HepG2 (cell line): ENCODE measurements at regions not wholly inside any gene's neighbourhood (a gene's known extent, or its start where the extent isn't known, plus 50 kb on each side); places are given as distances from the start of the nearest gene placed in this dataset.

Source experiments
- HNRNPL ChIP-seq: fragments of 200-400 bp; formaldehyde crosslinking; IDR thresholded peaks from 2 replicates; pipeline ENCODE4 v1.6.1; 2017; ENCODE audit warnings: mild to moderate bottlenecking, low read depth, low read length
- PHF21A ChIP-seq: sonication (generic); formaldehyde crosslinking; IDR thresholded peaks from 2 replicates; pipeline ENCODE4 v1.5.0; 2020; ENCODE audit warnings: mild to moderate bottlenecking, missing genetic modification reagents
- PHF8 ChIP-seq: sonication (generic); formaldehyde crosslinking; IDR thresholded peaks from 2 replicates; pipeline ENCODE4 v1.5.0; 2020; ENCODE audit warnings: missing genetic modification reagents
- RFXANK ChIP-seq: IDR thresholded peaks from 2 replicates; pipeline ENCODE4 v1.6.1; 2016
- TOPORS ChIP-seq: sonication (generic); formaldehyde crosslinking; IDR thresholded peaks from 2 replicates; pipeline ENCODE4 v1.8.0; 2023; ENCODE audit warnings: mild to moderate bottlenecking, missing genetic modification reagents
- ZMYM2 ChIP-seq: sonication (generic); formaldehyde crosslinking; IDR thresholded peaks from 2 replicates; pipeline ENCODE4 v1.8.0; 2022; ENCODE audit warnings: mild to moderate bottlenecking, missing genetic modification reagents
- ZNF138 ChIP-seq: sonication (generic); formaldehyde crosslinking; IDR thresholded peaks from 2 replicates; pipeline ENCODE4 v1.5.0; 2020; ENCODE audit warnings: mild to moderate bottlenecking, low read depth, missing genetic modification reagents
- ZNF292 ChIP-seq: sonication (generic); formaldehyde crosslinking; IDR thresholded peaks from 2 replicates; pipeline ENCODE4 v1.8.1; 2022; ENCODE audit warnings: mild to moderate bottlenecking, low read depth, missing genetic modification reagents, borderline replicate concordance
- ZNF329 ChIP-seq: sonication (generic); formaldehyde crosslinking; IDR thresholded peaks from 2 replicates; pipeline ENCODE4 v1.9.0; 2021; ENCODE audit warnings: low read depth, mild to moderate bottlenecking, missing genetic modification reagents
- ZNF547 ChIP-seq: sonication (generic); formaldehyde crosslinking; IDR thresholded peaks from 2 replicates; pipeline ENCODE4 v1.5.1; 2020; ENCODE audit warnings: mild to moderate bottlenecking, missing genetic modification reagents
- ZNF557 ChIP-seq: sonication (generic); formaldehyde crosslinking; IDR thresholded peaks from 2 replicates; pipeline ENCODE4 v1.4.0; 2020; ENCODE audit warnings: missing genetic modification reagents
- ZNF577 ChIP-seq: sonication (generic); formaldehyde crosslinking; IDR thresholded peaks from 2 replicates; pipeline ENCODE4 v1.4.0; 2020; ENCODE audit warnings: mild to moderate bottlenecking, low read depth, missing genetic modification reagents, borderline replicate concordance
- ZNF614 ChIP-seq: IDR thresholded peaks from 2 replicates; pipeline ENCODE4 v1.6.1; 2018; ENCODE audit warnings: missing biosample characterization, missing genetic modification reagents, inconsistent platforms, borderline replicate concordance
- ZNF747 ChIP-seq: sonication (generic); formaldehyde crosslinking; IDR thresholded peaks from 2 replicates; pipeline ENCODE4 v1.8.1; 2023; ENCODE audit warnings: missing genetic modification reagents, mild to moderate bottlenecking, borderline replicate concordance
- ZNF768 ChIP-seq: sonication (generic); formaldehyde crosslinking; IDR thresholded peaks from 2 replicates; pipeline ENCODE4 v1.4.0; 2020; ENCODE audit warnings: missing genetic modification reagents
- TF ChIP-seq, protein P1 (sequence below): sonication (generic); formaldehyde crosslinking; IDR thresholded peaks from 2 replicates; pipeline ENCODE4 v1.4.0; 2020; ENCODE audit warnings: missing genetic modification reagents
- TF ChIP-seq, protein P2 (sequence below): sonication (generic); formaldehyde crosslinking; IDR thresholded peaks from 2 replicates; pipeline ENCODE4 v1.5.1; 2020; ENCODE audit warnings: missing genetic modification reagents, mild to moderate bottlenecking, borderline replicate concordance
- TF ChIP-seq, protein P3 (sequence below): sonication (generic); formaldehyde crosslinking; IDR thresholded peaks from 2 replicates; pipeline ENCODE4 v1.5.0; 2020; ENCODE audit warnings: mild to moderate bottlenecking, missing genetic modification reagents

DNA sequence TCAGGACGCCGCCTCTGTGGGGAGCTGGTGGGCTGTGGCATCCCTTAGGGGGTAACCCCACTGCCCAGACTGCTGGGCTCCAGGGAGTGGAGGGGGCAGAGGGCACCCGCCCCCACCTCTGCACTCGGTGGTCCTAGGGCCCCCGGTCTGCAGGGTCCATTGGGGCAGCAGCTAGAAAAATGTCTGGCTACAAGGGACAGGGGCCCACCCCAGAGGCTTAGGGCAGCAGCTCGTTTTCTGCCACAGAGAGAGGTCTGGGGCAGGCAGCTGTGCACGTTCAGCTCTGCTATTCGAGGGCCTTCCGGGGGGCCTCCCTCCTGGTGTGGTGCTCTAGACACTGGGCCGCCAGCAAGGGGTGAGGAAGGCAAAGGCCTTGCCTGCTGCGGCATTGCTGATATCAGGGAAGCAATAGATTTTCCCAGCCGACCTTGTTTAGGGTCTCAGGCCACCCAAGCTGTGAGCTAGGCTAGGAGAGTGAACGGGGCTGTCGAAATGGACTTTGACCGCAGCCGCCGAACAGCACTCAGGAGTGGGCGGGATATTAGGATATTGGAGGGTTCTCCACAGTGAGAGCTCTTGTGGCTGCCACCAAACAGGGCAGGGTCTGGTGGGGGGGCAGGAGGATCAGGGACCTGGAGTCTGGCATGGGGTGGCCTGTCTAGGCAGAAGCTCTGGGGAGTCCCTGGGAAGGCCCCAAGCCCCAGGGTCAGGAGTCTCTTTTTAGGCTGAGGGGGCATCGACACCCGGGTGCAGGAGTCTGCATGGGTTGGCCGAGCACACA is 61.4 kb upstream of the KLF13 start (continued):
- TF ChIP-seq, protein P1, sequence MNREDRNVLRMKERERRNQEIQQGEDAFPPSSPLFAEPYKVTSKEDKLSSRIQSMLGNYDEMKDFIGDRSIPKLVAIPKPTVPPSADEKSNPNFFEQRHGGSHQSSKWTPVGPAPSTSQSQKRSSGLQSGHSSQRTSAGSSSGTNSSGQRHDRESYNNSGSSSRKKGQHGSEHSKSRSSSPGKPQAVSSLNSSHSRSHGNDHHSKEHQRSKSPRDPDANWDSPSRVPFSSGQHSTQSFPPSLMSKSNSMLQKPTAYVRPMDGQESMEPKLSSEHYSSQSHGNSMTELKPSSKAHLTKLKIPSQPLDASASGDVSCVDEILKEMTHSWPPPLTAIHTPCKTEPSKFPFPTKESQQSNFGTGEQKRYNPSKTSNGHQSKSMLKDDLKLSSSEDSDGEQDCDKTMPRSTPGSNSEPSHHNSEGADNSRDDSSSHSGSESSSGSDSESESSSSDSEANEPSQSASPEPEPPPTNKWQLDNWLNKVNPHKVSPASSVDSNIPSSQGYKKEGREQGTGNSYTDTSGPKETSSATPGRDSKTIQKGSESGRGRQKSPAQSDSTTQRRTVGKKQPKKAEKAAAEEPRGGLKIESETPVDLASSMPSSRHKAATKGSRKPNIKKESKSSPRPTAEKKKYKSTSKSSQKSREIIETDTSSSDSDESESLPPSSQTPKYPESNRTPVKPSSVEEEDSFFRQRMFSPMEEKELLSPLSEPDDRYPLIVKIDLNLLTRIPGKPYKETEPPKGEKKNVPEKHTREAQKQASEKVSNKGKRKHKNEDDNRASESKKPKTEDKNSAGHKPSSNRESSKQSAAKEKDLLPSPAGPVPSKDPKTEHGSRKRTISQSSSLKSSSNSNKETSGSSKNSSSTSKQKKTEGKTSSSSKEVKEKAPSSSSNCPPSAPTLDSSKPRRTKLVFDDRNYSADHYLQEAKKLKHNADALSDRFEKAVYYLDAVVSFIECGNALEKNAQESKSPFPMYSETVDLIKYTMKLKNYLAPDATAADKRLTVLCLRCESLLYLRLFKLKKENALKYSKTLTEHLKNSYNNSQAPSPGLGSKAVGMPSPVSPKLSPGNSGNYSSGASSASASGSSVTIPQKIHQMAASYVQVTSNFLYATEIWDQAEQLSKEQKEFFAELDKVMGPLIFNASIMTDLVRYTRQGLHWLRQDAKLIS, result no peak
- 0 out of 2 replicates have a peak, but pooled peaks have one; percentile 33 for TF ChIP-seq ZNF329 (CRISPR knock-in tag)
- TF ChIP-seq, protein P2, sequence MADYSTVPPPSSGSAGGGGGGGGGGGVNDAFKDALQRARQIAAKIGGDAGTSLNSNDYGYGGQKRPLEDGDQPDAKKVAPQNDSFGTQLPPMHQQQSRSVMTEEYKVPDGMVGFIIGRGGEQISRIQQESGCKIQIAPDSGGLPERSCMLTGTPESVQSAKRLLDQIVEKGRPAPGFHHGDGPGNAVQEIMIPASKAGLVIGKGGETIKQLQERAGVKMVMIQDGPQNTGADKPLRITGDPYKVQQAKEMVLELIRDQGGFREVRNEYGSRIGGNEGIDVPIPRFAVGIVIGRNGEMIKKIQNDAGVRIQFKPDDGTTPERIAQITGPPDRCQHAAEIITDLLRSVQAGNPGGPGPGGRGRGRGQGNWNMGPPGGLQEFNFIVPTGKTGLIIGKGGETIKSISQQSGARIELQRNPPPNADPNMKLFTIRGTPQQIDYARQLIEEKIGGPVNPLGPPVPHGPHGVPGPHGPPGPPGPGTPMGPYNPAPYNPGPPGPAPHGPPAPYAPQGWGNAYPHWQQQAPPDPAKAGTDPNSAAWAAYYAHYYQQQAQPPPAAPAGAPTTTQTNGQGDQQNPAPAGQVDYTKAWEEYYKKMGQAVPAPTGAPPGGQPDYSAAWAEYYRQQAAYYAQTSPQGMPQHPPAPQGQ (CRISPR knock-in tag), result no peak
- TF ChIP-seq, protein P3, sequence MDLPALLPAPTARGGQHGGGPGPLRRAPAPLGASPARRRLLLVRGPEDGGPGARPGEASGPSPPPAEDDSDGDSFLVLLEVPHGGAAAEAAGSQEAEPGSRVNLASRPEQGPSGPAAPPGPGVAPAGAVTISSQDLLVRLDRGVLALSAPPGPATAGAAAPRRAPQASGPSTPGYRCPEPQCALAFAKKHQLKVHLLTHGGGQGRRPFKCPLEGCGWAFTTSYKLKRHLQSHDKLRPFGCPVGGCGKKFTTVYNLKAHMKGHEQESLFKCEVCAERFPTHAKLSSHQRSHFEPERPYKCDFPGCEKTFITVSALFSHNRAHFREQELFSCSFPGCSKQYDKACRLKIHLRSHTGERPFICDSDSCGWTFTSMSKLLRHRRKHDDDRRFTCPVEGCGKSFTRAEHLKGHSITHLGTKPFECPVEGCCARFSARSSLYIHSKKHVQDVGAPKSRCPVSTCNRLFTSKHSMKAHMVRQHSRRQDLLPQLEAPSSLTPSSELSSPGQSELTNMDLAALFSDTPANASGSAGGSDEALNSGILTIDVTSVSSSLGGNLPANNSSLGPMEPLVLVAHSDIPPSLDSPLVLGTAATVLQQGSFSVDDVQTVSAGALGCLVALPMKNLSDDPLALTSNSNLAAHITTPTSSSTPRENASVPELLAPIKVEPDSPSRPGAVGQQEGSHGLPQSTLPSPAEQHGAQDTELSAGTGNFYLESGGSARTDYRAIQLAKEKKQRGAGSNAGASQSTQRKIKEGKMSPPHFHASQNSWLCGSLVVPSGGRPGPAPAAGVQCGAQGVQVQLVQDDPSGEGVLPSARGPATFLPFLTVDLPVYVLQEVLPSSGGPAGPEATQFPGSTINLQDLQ, result peak; percentile 75; the same call in 1 of the 2 replicates
- TF ChIP-seq PHF8, result peak; percentile 53
- no peak for TF ChIP-seq ZNF577
- TF ChIP-seq ZNF557 (CRISPR knock-in tag), result 0 out of 2 replicates have a peak, but pooled peaks have one; percentile 31
- 0 out of 2 replicates have a peak, but pooled peaks have one; percentile 21 for TF ChIP-seq ZNF547 (CRISPR knock-in tag)
- 0 out of 2 replicates have a peak, but pooled peaks have one; percentile 3 for TF ChIP-seq ZNF614 (CRISPR knock-in tag)
- TF ChIP-seq TOPORS (CRISPR knock-in tag), result peak; percentile 59; the same call in 1 of the 2 replicates
- TF ChIP-seq ZNF138 (CRISPR knock-in tag), result no peak; the same call in 1 of the 2 replicates
- no peak for TF ChIP-seq RFXANK
- peak; percentile 68 for TF ChIP-seq HNRNPL
- 0 out of 2 replicates have a peak, but pooled peaks have one; percentile 59 for TF ChIP-seq ZNF747 (CRISPR knock-in tag)
- peak; percentile 65; the same call in 1 of the 2 replicates for TF ChIP-seq PHF21A (CRISPR knock-in tag)
- peak; percentile 80 for TF ChIP-seq ZNF292 (CRISPR knock-in tag)
- peak; percentile 46; the same call in 1 of the 2 replicates for TF ChIP-seq ZNF768 (CRISPR knock-in tag)
- 0 out of 2 replicates have a peak, but pooled peaks have one; percentile 44 for TF ChIP-seq ZMYM2 (CRISPR knock-in tag)
